Astrocyte (in vitro differentiated cells and primary cell): ENCODE measurements at regions not wholly inside any gene's neighbourhood (a gene's known extent, or its start where the extent isn't known, plus 50 kb on each side); places are given as distances from the start of the nearest gene placed in this dataset.

Experiments used
- CTCF ChIP-seq: IDR thresholded peaks from 2 replicates; pipeline ENCODE4 v1.5.1; 2011; ENCODE audit warnings: low read depth, mild to moderate bottlenecking, inconsistent platforms, low read length, moderate library complexity; ENCODE audit not compliant: insufficient read depth
- EZH2 ChIP-seq: IDR thresholded peaks from 2 replicates; pipeline ENCODE4 v1.6.1; 2012; ENCODE audit warnings: mild to moderate bottlenecking, low read length, inconsistent platforms; ENCODE audit not compliant: insufficient read depth

GRCh38 chr16:6035161-6035560 lies 937.6 kb upstream of the EEF2KMT start:
- TF ChIP-seq EZH2 (no peak), CTCF (no peak)
